Activated naive CD4-positive, alpha-beta T cell treated with anti-CD3 and anti-CD28 coated beads, Interleukin-2, amount 50 U/mL, for 24 hours (primary cell): ENCODE measurements at regions not wholly inside any gene's neighbourhood (a gene's known extent, or its start where the extent isn't known, plus 50 kb on each side); places are given as distances from the start of the nearest gene placed in this dataset.
A peak's percentile ranks its signal among the peaks of the same experiment; 100 is the strongest.
"Not testable (repeated sequence)": the region's sequence is repeated elsewhere in the genome, so short reads cannot be mapped to it uniquely, and the experiment has no call there.

Experiments used
- H3K27ac Mint-ChIP-seq: one replicate; pipeline ENCODE4 v1.8.0; 2021; ENCODE audit warnings: mild to moderate bottlenecking, mixed read lengths
- H3K27me3 Mint-ChIP-seq: one replicate; pipeline ENCODE4 v1.8.0; 2021; ENCODE audit warnings: mixed read lengths
- H3K36me3 Mint-ChIP-seq: one replicate; pipeline ENCODE4 v1.8.0; 2021; ENCODE audit warnings: mixed read lengths
- H3K4me1 Mint-ChIP-seq: one replicate; pipeline ENCODE4 v1.8.0; 2021; ENCODE audit warnings: mixed read lengths
- H3K4me3 Mint-ChIP-seq: one replicate; pipeline ENCODE4 v1.8.0; 2021; ENCODE audit warnings: mild to moderate bottlenecking, mixed read lengths
- H3K9me3 Mint-ChIP-seq: one replicate; pipeline ENCODE4 v1.8.0; 2021; ENCODE audit warnings: mixed read lengths

DNA sequence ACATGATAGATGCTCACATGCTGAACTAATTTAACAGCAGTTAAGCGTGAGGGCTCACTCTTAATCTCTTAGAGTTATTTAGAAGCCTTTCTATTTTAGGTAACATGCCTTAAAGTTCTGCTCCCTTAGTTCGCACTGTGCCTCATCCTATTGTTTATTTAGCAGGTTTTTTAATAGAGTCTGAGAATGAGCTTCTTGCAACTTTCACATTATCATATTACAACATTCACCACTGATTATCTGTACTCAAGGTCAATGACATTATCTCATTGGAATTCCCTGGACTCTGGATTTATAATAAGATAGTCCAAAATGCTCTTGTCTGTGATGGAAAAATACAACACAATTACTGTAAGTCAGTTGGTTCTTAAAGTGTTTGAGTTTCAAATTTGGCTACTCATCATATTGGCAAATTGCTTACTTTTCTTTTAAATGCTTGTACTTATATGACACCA lies 183.6 kb upstream of the SLC38A2 start:
- peaks cover 3% of the 10 kb centered on the region for H3K36me3 Mint-ChIP-seq
- no peaks in the 10 kb centered on the region for H3K9me3 Mint-ChIP-seq
- H3K27me3 Mint-ChIP-seq = no peaks in the 10 kb centered on the region
- H3K27ac Mint-ChIP-seq = peak overlapping the region; percentile 30
- peaks cover 51% of the 10 kb centered on the region for H3K4me1 Mint-ChIP-seq
- no peak overlapping the region for H3K4me3 Mint-ChIP-seq

DNA sequence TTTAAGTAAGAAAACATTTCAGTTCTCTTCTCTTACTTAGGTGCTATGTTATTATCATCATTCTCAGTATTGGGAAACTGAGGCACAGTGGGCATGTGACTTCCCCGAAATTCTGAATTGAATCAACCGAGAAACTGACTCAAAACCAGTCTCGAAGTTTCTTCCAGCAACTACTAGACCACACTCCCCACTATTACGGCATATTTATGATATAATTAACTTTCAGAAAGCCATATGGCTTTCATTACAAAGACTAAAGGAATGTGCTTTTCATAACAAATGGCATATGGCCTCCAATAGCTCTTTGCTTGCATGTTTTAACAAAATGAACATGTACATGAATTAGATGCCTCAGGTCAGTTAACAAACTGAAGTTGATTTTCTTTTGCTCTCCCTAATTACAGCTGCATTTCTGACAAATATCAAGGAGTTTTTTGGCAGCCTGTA lies 182.9 kb upstream of the SLC38A2 start:
- H3K4me1 Mint-ChIP-seq = peaks cover 58% of the 10 kb centered on the region

DNA sequence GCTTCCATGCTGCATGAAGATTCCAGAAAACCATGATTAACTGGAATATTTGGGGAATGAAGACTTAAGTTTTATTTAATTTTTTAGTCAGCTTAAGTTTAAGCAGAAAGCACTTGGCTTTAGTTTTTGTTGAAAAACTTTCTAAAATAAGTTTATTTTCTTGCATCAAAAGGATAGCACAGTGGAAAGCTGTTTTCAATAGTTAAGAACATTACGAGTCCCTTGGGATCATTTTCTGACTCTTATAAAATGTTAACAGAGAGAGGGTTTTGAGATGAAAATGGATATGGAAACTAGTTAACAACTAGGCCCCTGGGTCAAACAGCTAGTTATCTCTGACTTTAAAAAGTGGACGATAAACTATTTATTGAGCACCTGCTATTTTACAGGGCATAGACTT lies 181.9 kb upstream of the SLC38A2 start:
- Mint-ChIP-seq H3K27ac (no peak overlapping the region), H3K9me3 (no peaks in the 10 kb centered on the region), H3K27me3 (no peaks in the 10 kb centered on the region), H3K4me3 (no peak overlapping the region), H3K4me1 (peaks cover 67% of the 10 kb centered on the region), H3K36me3 (peaks cover 3% of the 10 kb centered on the region)

More for the DNA sequence above, 182.9 kb upstream of the SLC38A2 start:
- H3K4me3 Mint-ChIP-seq = no peak overlapping the region
- H3K36me3 Mint-ChIP-seq = peaks cover 3% of the 10 kb centered on the region
- no peaks in the 10 kb centered on the region for H3K27me3 Mint-ChIP-seq
- no peaks in the 10 kb centered on the region for H3K9me3 Mint-ChIP-seq
- peak overlapping the region; percentile 30 for H3K27ac Mint-ChIP-seq

DNA sequence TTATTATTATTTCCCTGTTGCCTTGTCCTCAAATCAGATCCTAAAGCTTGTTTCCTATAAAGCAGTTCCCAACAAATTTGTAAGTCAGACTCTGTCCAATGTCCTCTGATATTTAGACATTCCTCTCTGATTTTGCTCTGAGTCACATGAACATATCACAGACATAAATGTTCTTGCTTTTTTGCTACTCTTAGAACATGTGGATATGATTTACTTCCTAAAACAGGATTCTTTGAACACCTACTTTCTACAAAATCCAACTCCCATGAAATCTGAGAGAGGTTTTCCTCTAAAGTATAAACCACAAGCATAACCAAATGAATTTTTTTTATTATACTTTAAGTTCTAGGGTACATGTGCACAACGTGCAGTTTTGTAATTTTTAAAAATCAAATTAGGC lies 181.3 kb upstream of the SLC38A2 start:
- H3K36me3 Mint-ChIP-seq = peaks cover 3% of the 10 kb centered on the region
- H3K27ac Mint-ChIP-seq = peak overlapping the region; percentile 37
- H3K27me3 Mint-ChIP-seq = no peaks in the 10 kb centered on the region
- H3K4me1 Mint-ChIP-seq = peaks cover 73% of the 10 kb centered on the region
- no peaks in the 10 kb centered on the region for H3K9me3 Mint-ChIP-seq
- no peak overlapping the region for H3K4me3 Mint-ChIP-seq

DNA sequence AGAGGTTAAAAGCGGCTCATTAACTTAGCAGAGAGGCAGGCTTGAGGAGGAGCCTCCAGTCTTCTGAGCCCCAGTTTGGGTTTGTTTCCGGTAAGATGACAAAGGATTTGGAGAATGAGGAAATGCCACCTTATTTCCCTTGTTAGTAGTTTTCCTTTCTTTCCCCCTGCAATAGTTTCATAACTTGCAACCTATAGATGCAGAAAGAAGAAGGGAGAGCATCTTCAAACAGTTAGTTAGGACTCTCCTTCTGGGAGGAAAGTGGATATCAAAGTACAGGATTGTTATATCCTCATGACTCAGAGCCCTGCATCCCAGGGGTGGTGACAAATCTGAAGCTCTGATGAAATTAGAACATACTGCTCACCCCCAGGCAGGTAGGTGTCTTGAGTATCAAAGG lies 180.7 kb upstream of the SLC38A2 start:
- no peaks in the 10 kb centered on the region for H3K27me3 Mint-ChIP-seq
- H3K4me3 Mint-ChIP-seq = no peak overlapping the region
- peak overlapping the region; percentile 6 for H3K27ac Mint-ChIP-seq
- peaks cover 3% of the 10 kb centered on the region for H3K36me3 Mint-ChIP-seq
- H3K4me1 Mint-ChIP-seq = peaks cover 78% of the 10 kb centered on the region
- H3K9me3 Mint-ChIP-seq = no peaks in the 10 kb centered on the region

DNA sequence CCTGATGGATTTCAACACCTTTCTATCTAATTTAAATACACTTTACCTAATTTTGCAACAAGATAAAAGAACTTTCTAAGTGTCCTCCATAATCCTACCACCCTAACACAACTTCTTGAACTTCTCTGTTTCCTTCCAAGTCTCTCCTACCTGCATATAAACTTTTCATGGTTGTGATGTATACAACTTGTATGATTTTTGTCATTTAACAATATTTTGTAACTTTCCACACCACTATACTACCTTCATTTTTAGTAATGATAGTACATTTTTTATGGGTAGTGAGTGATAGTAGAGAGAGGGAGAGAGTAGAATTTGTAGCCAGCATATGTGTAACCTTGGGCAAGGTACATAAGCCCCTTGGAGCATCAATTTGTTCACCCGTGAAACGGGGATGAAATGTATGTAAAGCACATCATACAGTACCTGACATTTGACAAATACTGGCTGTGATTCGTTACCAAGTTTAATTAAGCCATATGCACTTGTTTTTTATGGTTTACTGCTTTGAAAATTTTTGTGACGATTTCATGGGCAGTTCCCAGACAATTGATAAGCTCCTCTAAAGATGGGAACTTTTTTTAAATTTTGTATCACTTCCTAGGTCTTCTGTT lies 177.8 kb upstream of the SLC38A2 start:
- peak overlapping the region; percentile 62 for H3K4me3 Mint-ChIP-seq
- H3K9me3 Mint-ChIP-seq = peaks cover 5% of the 10 kb centered on the region
- H3K27me3 Mint-ChIP-seq = no peaks in the 10 kb centered on the region
- peaks cover 3% of the 10 kb centered on the region for H3K36me3 Mint-ChIP-seq
- H3K4me1 Mint-ChIP-seq = peaks cover 81% of the 10 kb centered on the region
- H3K27ac Mint-ChIP-seq = peak overlapping the region; percentile 100

DNA sequence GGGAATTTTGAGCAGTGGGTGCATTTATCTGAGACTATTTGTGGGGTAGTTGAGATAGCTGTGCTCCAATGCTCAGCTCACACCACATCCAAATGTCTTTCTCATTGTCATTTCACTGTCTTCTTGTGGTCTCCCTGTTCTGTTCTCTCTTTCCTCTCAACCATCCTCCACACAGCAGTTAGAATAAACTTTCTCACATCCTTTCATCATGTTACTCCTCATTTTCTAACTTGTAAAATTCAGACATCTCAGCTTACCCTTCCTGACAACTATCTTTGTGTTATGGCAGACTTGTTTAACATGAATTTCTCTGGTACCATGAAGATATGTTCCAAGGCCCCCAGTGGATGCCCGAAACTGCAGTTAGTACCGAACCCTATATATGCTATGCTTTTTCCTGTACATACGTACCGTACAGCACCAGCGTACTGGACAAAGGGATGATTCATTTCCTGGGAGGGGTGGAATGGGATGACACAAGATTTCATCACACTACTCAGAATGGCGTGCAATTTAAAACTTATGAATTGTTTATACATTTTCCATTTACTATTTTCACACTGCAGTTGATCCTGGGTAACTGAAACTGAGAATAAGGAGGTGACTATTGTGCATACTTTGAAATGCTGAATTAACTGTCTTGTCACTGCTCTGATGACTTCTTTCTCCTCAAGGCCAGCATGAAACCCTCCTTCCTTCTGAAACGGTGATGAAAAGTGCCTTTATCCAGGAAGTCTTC lies 177.1 kb upstream of the SLC38A2 start:
- H3K4me1 Mint-ChIP-seq = peaks cover 78% of the 10 kb centered on the region
- H3K4me3 Mint-ChIP-seq = peak overlapping the region; percentile 62
- H3K9me3 Mint-ChIP-seq = peaks cover 5% of the 10 kb centered on the region
- H3K27ac Mint-ChIP-seq = peak overlapping the region; percentile 100
- H3K27me3 Mint-ChIP-seq = no peaks in the 10 kb centered on the region
- peaks cover 3% of the 10 kb centered on the region for H3K36me3 Mint-ChIP-seq

DNA sequence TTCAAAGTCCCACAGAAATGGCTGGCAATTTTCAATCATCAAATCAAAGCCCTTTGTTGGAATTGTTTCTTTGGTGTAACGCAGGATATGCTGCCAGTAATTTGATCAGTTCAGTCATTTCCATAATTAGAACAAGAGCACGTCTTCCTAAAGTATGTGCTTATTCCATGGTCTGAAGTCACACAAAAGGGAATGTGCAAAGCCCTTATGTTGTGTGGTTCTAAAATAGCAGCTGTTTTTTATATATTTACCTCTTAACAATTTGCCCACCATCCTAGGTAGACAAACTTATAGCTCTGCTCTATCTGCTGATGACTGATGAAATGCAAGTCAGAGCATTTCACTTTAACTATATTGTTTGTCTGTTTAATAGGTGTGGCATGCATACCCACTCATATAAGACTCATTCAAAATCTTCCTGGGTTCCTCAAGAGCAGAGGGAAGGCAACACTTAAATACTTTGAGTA lies 176.1 kb upstream of the SLC38A2 start:
- Mint-ChIP-seq H3K9me3 (peaks cover 5% of the 10 kb centered on the region), H3K27ac (peak overlapping the region; percentile 100), H3K36me3 (peaks cover 5% of the 10 kb centered on the region), H3K27me3 (no peaks in the 10 kb centered on the region), H3K4me1 (peaks cover 74% of the 10 kb centered on the region), H3K4me3 (peak overlapping the region; percentile 62)

DNA sequence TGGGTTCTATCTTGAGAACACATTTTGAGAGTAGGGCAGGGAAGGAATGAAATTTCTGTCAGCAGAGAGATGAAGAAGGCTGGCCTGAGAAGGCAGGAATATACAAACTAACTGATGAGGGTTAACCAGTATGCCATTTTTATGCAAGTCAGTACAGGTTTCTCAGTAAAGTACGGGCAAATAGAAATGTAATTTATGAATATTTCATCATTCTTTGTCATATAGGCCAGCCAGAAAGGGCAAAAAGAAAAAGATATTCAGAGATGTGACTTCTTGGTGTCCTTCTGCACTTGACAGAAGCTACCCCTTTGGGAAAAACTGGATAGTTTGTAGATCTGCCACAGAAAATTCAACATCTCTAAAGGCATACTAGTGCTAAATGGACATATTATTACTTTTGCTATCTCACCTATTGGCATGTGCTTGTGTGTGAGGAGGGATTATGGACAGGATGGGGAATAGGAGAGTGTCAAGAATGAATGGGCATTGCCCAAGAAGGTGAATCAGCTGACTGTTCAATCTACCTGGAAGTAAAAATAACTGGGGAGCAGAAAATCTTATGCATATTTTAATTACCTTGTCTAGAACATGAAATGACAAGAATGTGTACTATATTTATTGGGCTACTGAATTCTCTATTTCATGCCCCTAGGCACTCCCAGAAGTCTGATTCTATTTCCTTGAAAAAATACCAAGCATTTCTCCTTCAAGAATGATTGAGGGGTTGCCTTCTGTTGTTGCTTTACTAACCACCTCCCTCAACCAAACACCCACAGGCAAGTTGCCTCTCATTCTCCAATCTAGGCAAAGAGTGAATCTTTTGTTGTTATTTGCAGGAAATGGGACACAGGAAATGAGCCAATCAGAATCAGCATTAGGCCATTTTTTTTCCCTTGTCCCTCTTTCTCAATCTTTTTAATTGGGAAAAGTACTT lies 175.1 kb upstream of the SLC38A2 start:
- Mint-ChIP-seq H3K27me3 (no peaks in the 10 kb centered on the region), H3K27ac (peak overlapping the region; percentile 94), H3K9me3 (peaks cover 5% of the 10 kb centered on the region), H3K4me3 (peak overlapping the region; percentile 13), H3K36me3 (peaks cover 5% of the 10 kb centered on the region), H3K4me1 (peaks cover 73% of the 10 kb centered on the region)

DNA sequence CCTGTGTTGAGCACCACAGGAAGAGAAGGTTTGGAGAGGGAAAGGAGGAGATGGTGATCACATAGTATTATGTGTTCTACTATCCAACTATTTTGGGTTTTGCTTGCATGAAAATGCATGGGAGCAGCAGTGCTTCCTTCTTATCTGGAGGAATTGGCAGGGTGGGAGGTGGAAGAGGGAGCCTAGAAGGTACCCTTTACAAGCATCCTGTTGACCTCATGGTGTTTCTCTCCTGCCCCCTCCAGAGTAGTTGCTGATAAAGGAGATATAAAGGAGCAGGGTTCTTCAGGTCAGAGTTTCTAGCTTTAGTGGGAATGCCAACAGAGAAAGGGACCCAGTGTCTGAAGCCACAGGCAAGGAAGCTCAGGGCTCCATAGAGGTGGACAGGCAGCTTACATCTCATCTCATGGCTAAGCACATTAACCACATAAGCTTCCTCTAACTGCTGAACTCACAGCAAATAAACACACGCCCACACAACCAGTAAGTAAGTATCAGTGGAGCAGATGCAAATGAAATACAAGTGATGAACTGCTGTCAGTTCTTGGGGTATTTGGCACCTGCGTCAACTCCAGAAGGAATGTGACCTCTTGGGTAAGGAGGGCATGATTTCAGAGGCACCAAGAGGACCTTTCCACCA lies 174.2 kb upstream of the SLC38A2 start:
- Mint-ChIP-seq H3K27ac (peak overlapping the region; percentile 81), H3K9me3 (peaks cover 5% of the 10 kb centered on the region), H3K36me3 (peaks cover 2% of the 10 kb centered on the region), H3K4me3 (peak overlapping the region; percentile 43), H3K27me3 (no peaks in the 10 kb centered on the region), H3K4me1 (peaks cover 69% of the 10 kb centered on the region)

DNA sequence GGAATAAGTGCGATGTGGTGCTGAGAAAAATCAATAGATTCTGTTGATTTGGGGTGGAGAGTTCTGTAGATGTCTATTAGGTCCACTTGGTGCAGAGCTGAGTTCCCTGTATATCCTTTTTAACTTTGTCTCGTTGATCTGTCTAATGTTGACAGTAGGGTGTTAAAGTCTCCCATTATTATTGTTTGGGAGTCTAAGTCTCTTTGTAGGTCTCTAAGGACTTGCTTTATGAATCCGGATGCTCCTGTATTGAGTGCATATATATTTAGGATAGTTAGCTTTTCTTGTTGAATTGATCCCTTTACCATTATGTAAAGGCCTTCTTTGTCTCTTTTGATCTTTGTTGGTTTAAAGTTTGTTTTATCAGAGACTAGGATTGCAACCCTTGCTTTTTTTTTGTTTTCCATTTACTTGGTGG lies 170.8 kb upstream of the SLC38A2 start:
- H3K27me3 Mint-ChIP-seq, H3K9me3 Mint-ChIP-seq, H3K36me3 Mint-ChIP-seq, H3K4me3 Mint-ChIP-seq: not testable (repeated sequence)
- Mint-ChIP-seq H3K4me1 (peaks cover 35% of the 10 kb centered on the region), H3K27ac (peak overlapping the region; percentile 9)

DNA sequence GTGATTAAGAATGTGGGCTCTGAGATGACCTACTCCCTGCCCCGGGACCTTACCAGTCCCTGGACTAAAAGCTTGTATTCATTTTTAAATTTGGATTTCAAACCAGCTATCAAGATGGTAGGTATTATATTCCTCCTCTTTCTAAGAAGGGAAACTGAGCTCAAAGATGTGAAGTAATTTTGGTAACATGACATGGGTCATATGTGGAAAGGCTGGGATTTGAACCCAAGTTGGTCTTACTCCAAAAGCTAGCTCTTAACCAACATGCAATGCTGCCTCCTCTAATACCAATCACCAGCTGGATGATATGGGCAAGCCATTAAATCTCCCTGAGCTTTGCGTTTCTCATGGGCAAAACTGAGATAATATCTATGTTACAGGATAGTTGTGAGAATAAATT lies 166.4 kb upstream of the SLC38A2 start:
- Mint-ChIP-seq H3K4me1 (peaks cover 21% of the 10 kb centered on the region), H3K9me3 (no peaks in the 10 kb centered on the region)

DNA sequence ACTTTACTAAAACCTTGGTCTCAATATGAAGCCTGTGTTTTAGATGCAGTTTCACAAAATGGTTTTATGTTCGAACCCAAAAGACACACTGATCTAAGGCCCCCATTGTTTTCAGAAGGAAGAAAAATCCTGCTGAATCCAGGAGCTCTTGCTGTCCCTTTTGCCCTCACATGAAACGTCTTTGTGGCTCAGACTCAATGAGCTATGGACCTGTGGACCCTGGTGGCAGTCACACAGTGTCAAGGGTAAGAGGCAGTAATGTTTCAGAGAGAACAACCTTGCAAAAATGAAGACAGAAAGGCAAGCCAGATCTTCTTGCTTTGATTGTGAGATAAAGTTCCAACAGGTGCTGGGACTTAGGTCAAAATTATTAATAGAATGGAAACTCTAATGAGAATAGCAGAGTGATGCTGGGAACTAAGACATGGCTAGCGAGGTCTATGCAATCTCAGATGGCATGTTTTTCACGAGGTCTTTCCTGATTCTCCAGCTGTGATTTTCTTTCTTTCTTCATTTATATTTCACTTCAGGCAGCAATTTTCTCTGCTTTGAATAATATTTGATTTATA lies 164.9 kb upstream of the SLC38A2 start:
- H3K36me3 Mint-ChIP-seq = no peaks in the 10 kb centered on the region
- no peak overlapping the region for H3K27ac Mint-ChIP-seq
- no peaks in the 10 kb centered on the region for H3K9me3 Mint-ChIP-seq
- no peak overlapping the region for H3K4me3 Mint-ChIP-seq
- H3K27me3 Mint-ChIP-seq = no peaks in the 10 kb centered on the region
- H3K4me1 Mint-ChIP-seq = peaks cover 13% of the 10 kb centered on the region

More for the DNA sequence above, 166.4 kb upstream of the SLC38A2 start:
- Mint-ChIP-seq H3K27ac (no peak overlapping the region), H3K27me3 (no peaks in the 10 kb centered on the region), H3K4me3 (no peak overlapping the region), H3K36me3 (no peaks in the 10 kb centered on the region)

DNA sequence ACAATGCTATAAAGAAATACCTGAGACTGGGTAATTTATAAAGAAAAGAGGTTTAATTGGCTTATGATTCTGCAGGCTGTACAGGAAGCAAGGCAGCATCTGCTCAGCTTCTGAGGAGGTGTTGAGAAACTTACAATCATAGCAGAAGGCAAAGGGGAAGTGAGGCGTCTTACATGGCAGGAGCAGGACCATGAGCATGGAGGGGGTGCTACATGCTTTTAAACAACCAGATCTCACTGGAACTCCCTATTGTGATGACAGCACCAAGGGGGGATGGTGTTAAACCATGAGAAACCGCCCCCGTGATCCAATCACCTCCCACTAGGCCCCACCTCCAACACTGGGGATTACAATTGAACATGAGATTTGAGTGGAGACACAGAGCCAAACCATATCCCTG lies 163.7 kb upstream of the SLC38A2 start:
- not testable (repeated sequence) for H3K27me3 Mint-ChIP-seq, H3K9me3 Mint-ChIP-seq, H3K36me3 Mint-ChIP-seq

DNA sequence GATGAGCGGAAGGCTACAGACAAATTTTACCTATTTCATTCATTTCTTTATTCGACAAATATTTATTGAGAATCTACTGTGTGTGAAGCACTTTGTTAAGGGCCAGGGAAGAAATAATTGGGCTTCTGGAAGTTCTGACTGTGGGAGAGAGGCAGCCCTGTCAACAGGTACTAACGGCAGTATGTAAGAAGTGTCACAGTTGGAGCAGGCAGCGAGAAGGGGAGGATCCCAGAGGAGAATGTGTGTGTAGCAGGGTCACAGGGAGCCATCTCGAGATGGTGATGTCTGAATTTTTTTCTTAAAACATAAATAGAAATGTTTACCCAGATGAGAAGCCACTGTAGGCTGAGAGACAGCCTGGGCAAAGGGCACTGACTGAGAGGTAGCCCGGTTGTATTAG lies 163.3 kb upstream of the SLC38A2 start:
- Mint-ChIP-seq H3K4me3 (no peak overlapping the region), H3K27me3 (no peaks in the 10 kb centered on the region), H3K4me1 (peaks cover 13% of the 10 kb centered on the region), H3K27ac (no peak overlapping the region), H3K9me3 (no peaks in the 10 kb centered on the region), H3K36me3 (no peaks in the 10 kb centered on the region)

More for the DNA sequence above, 163.7 kb upstream of the SLC38A2 start:
- H3K4me1 Mint-ChIP-seq = peaks cover 13% of the 10 kb centered on the region
- H3K4me3 Mint-ChIP-seq, H3K27ac Mint-ChIP-seq: not testable (repeated sequence)
